ENCODE measurements at regions not wholly inside any gene's neighbourhood (a gene's known extent, or its start where the extent isn't known, plus 50 kb on each side); places are given as distances from the start of the nearest gene placed in this dataset.
"Not testable (repeated sequence)": the region's sequence is repeated elsewhere in the genome, so short reads cannot be mapped to it uniquely, and the experiment has no call there.

GRCh38 chr1:78250201-78250600, 204.4 kb downstream of the GIPC2 start:
- no peaks in the 10 kb centered on the region for H3K9me3 ChIP-seq (ENCODE audit: control insufficient read depth, low read length)
- H3K27ac ChIP-seq (ENCODE audit: low read depth, low read length, severe bottlenecking) = no peak overlapping the region
- 43 to 78% methylated on average over 3 to 4 of the region's 4 CpGs for WGBS, 2 experiments (ENCODE audit: insufficient coverage in 2 of 2)
- no peaks in the 10 kb centered on the region for H3K4me1 ChIP-seq (ENCODE audit: control insufficient read depth, insufficient read depth, low read length, poor library complexity, severe bottlenecking)
- H3K36me3 ChIP-seq (ENCODE audit: control insufficient read depth, insufficient read depth, low read length) = no peaks in the 10 kb centered on the region
- H3K4me3 ChIP-seq (ENCODE audit: extremely low read depth, insufficient read depth, low read length, poor library complexity, severe bottlenecking) = no peak overlapping the region

GRCh38 chr1:78254517-78254916, 208.8 kb downstream of the GIPC2 start:
- H3K4me1 ChIP-seq (ENCODE audit: control insufficient read depth, insufficient read depth, low read length, poor library complexity, severe bottlenecking) = no peaks in the 10 kb centered on the region
- H3K9me3 ChIP-seq (ENCODE audit: control insufficient read depth, low read length) = no peaks in the 10 kb centered on the region
- WGBS, 2 experiments (ENCODE audit: insufficient coverage in 2 of 2) = 40 to 80% methylated on average over 1 of the region's 3 CpGs
- no peaks in the 10 kb centered on the region for H3K36me3 ChIP-seq (ENCODE audit: control insufficient read depth, insufficient read depth, low read length)
- H3K4me3 ChIP-seq (ENCODE audit: extremely low read depth, insufficient read depth, low read length, poor library complexity, severe bottlenecking) = no peak overlapping the region
- H3K27ac ChIP-seq (ENCODE audit: low read depth, low read length, severe bottlenecking) = no peak overlapping the region

- Histone ChIP-seq H3K4me3 (ENCODE audit: extremely low read depth, insufficient read depth, low read length, poor library complexity, severe bottlenecking) (no peak overlapping the region), H3K9me3 (ENCODE audit: control insufficient read depth, low read length) (no peaks in the 10 kb centered on the region), H3K4me1 (ENCODE audit: control insufficient read depth, insufficient read depth, low read length, poor library complexity, severe bottlenecking) (no peaks in the 10 kb centered on the region), H3K36me3 (ENCODE audit: control insufficient read depth, insufficient read depth, low read length) (no peaks in the 10 kb centered on the region), H3K27ac (ENCODE audit: low read depth, low read length, severe bottlenecking) (no peak overlapping the region)
- no CpG with 5 or more reads among the region's 2 CpGs for WGBS, 2 experiments (ENCODE audit: insufficient coverage in 2 of 2)
Measured at GRCh38 chr1:78255383-78255782, 209.6 kb downstream of the GIPC2 start.

DNA sequence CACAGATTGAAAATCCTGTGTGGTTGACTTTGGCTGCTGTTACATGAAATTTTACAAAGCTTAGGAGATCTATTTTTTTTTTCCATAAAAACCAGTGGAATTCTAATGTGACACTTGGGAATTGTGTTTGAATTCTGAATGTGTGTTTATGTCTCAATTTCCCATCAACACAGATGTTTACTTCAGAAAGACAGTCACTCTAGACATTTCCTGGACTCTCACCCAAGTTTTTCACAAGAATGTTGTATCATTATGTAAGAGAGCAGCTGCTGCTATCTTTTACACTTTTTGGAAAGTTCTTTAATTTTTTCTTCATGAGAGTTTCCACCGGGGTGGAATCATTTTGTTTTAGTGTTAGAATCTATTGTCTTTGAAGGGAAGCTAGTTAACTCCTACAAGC, 210.1 kb downstream of the GIPC2 start:
- Histone ChIP-seq H3K36me3 (ENCODE audit: control insufficient read depth, insufficient read depth, low read length) (no peaks in the 10 kb centered on the region), H3K4me1 (ENCODE audit: control insufficient read depth, insufficient read depth, low read length, poor library complexity, severe bottlenecking) (no peaks in the 10 kb centered on the region), H3K27ac (ENCODE audit: low read depth, low read length, severe bottlenecking) (no peak overlapping the region), H3K9me3 (ENCODE audit: control insufficient read depth, low read length) (no peaks in the 10 kb centered on the region), H3K4me3 (ENCODE audit: extremely low read depth, insufficient read depth, low read length, poor library complexity, severe bottlenecking) (no peak overlapping the region)
- WGBS, 2 experiments (ENCODE audit: insufficient coverage in 2 of 2) = 88 to 100% methylated on average over 1 of the region's 1 CpG

GRCh38 chr1:78263459-78263858, 217.7 kb downstream of the GIPC2 start:
- no peak overlapping the region for H3K4me3 ChIP-seq (ENCODE audit: extremely low read depth, insufficient read depth, low read length, poor library complexity, severe bottlenecking)
- no peaks in the 10 kb centered on the region for H3K4me1 ChIP-seq (ENCODE audit: control insufficient read depth, insufficient read depth, low read length, poor library complexity, severe bottlenecking)
- H3K36me3 ChIP-seq (ENCODE audit: control insufficient read depth, insufficient read depth, low read length) = no peaks in the 10 kb centered on the region
- H3K9me3 ChIP-seq (ENCODE audit: control insufficient read depth, low read length) = no peaks in the 10 kb centered on the region
- WGBS, 2 experiments (ENCODE audit: insufficient coverage in 2 of 2) = 47 to 50% methylated on average over 1 to 2 of the region's 2 CpGs
- no peak overlapping the region for H3K27ac ChIP-seq (ENCODE audit: low read depth, low read length, severe bottlenecking)

DNA sequence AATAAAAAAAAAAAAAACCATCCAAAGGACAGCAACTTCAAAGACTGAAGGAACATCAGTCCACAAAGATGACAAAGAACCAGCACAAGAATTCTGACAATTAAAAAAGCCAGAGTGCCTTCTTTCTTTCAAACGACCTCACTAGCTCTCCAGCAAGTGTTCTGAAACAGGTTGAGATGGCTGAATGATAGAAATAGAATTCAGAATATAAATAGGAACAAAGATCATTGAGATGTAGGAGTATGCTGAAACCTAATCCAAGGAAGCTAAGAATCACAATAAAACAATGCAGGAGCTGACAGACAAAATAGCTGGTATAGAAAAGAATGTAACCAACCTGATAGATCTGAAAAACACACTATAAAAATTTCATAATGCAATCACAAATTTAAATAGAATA, 218.2 kb downstream of the GIPC2 start:
- H3K36me3 ChIP-seq (ENCODE audit: control insufficient read depth, insufficient read depth, low read length) = no peaks in the 10 kb centered on the region
- H3K4me3 ChIP-seq (ENCODE audit: extremely low read depth, insufficient read depth, low read length, poor library complexity, severe bottlenecking) = no peak overlapping the region
- no peaks in the 10 kb centered on the region for H3K4me1 ChIP-seq (ENCODE audit: control insufficient read depth, insufficient read depth, low read length, poor library complexity, severe bottlenecking)
- no peaks in the 10 kb centered on the region for H3K9me3 ChIP-seq (ENCODE audit: control insufficient read depth, low read length)
- no peak overlapping the region for H3K27ac ChIP-seq (ENCODE audit: low read depth, low read length, severe bottlenecking)
- WGBS, 2 experiments (ENCODE audit: insufficient coverage in 2 of 2) = no CpG with 5 or more reads among the region's 1 CpG

GRCh38 chr1:78267513-78268218, 221.9 kb downstream of the GIPC2 start:
- H3K4me1 ChIP-seq (ENCODE audit: control insufficient read depth, insufficient read depth, low read length, poor library complexity, severe bottlenecking) = no peaks in the 10 kb centered on the region
- no peaks in the 10 kb centered on the region for H3K36me3 ChIP-seq (ENCODE audit: control insufficient read depth, insufficient read depth, low read length)
- no peaks in the 10 kb centered on the region for H3K9me3 ChIP-seq (ENCODE audit: control insufficient read depth, low read length)
- H3K4me3 ChIP-seq (ENCODE audit: extremely low read depth, insufficient read depth, low read length, poor library complexity, severe bottlenecking) = no peak overlapping the region
- 73% methylated on average over 2 of the region's 3 CpGs; no CpG with 5 or more reads in 1 of the 2 experiments for WGBS, 2 experiments (ENCODE audit: insufficient coverage in 2 of 2)
- no peak overlapping the region for H3K27ac ChIP-seq (ENCODE audit: low read depth, low read length, severe bottlenecking)

DNA sequence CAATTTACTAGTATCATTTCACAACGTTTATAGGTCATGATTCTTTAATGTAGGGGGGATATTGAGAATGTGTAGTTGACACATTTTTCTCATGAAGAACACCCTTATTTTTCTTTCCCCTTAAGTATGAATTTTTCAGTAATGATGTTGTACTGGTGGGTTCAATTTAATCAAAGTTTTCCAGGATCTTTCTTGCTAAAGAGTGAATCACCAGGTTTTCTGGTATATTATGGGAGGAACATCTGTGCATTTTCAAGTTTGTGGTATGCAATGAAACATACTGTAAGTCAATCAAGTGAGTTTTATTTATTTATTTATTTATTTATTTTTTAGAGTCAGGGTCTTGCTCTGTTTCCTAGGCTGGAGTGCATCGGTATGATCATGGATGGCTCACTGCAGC, 221.2 kb upstream of the PTGFR start:
- WGBS, 2 experiments (ENCODE audit: insufficient coverage in 2 of 2) = no CpG with 5 or more reads among the region's 2 CpGs
- H3K27ac ChIP-seq (ENCODE audit: low read depth, low read length, severe bottlenecking) = no peak overlapping the region
- no peaks in the 10 kb centered on the region for H3K36me3 ChIP-seq (ENCODE audit: control insufficient read depth, insufficient read depth, low read length)
- no peaks in the 10 kb centered on the region for H3K9me3 ChIP-seq (ENCODE audit: control insufficient read depth, low read length)
- H3K4me1 ChIP-seq (ENCODE audit: control insufficient read depth, insufficient read depth, low read length, poor library complexity, severe bottlenecking) = no peaks in the 10 kb centered on the region
- no peak overlapping the region for H3K4me3 ChIP-seq (ENCODE audit: extremely low read depth, insufficient read depth, low read length, poor library complexity, severe bottlenecking)

DNA sequence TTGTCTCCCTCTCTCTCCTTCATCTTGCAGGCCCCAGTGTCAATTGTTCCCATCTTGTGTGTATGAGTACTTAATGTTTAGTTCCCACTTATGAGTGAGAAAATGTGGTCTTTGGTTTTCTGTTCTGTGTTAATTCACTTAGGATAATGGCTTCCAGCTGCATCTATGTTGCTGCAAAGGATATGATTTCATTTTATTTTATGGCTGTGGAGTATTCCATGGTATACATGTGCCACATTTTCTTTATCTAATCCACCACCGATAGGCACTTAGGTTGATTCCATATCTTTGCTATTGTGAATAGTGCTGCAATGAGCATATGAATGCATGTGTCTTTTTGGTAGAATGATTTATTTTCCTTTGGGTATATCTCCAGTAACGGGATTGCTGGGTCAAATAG, 219.4 kb upstream of the PTGFR start:
- no CpG with 5 or more reads among the region's 2 CpGs for WGBS, 2 experiments (ENCODE audit: insufficient coverage in 2 of 2)
- not testable (repeated sequence) for H3K4me1 ChIP-seq (ENCODE audit: control insufficient read depth, insufficient read depth, low read length, poor library complexity, severe bottlenecking); H3K27ac ChIP-seq (ENCODE audit: low read depth, low read length, severe bottlenecking); H3K9me3 ChIP-seq (ENCODE audit: control insufficient read depth, low read length); H3K4me3 ChIP-seq (ENCODE audit: extremely low read depth, insufficient read depth, low read length, poor library complexity, severe bottlenecking); H3K36me3 ChIP-seq (ENCODE audit: control insufficient read depth, insufficient read depth, low read length)

DNA sequence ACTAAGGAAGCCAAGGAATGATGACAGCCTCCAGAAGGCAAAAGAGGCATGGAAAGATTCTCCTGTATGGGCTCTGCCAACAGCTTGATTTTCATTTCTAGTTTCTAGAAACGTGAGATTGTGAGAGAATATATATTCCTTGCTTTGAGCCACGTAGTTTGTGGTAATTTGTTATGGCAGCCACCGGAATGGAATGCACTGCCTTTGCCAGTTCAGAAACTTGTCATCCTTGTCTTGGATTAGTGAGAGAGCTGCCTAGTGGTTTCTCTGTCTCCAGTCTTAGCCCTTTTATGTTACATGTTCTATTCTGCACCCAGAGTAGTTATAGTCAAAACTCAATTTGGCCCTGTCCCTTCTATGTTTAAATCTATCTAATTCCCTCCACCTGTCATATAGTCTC, 216.0 kb upstream of the PTGFR start:
- Histone ChIP-seq H3K4me3 (ENCODE audit: extremely low read depth, insufficient read depth, low read length, poor library complexity, severe bottlenecking) (no peak overlapping the region), H3K27ac (ENCODE audit: low read depth, low read length, severe bottlenecking) (no peak overlapping the region)
- 77 to 81% methylated on average over 2 to 3 of the region's 3 CpGs for WGBS, 2 experiments (ENCODE audit: insufficient coverage in 2 of 2)

DNA sequence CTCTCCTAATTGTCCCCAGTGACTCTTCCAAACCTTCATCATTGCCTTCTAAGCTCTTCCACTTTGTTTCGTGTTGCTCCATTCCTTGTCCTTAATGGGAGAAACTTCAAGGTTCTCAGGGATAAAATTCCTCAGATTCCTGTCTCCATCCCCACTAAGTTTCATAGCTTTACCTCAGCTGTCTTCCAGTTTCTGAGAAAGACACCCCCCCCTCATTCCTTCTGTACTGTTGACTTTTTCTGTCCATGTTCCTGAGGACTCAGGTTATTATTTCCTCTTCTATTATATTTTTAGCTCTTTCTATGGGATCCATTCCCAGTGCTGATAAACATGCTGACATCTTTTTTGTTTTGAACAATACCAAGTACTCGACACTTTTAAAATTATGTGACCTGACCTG, 215.3 kb upstream of the PTGFR start:
- H3K4me1 ChIP-seq (ENCODE audit: control insufficient read depth, insufficient read depth, low read length, poor library complexity, severe bottlenecking) = no peaks in the 10 kb centered on the region
- WGBS, 2 experiments (ENCODE audit: insufficient coverage in 2 of 2) = 38 to 64% methylated on average over 1 of the region's 2 CpGs
- no peak overlapping the region for H3K27ac ChIP-seq (ENCODE audit: low read depth, low read length, severe bottlenecking)
- H3K36me3 ChIP-seq (ENCODE audit: control insufficient read depth, insufficient read depth, low read length) = no peaks in the 10 kb centered on the region
- H3K9me3 ChIP-seq (ENCODE audit: control insufficient read depth, low read length) = no peaks in the 10 kb centered on the region
- H3K4me3 ChIP-seq (ENCODE audit: extremely low read depth, insufficient read depth, low read length, poor library complexity, severe bottlenecking) = no peak overlapping the region

More for the DNA sequence above, 216.0 kb upstream of the PTGFR start:
- Histone ChIP-seq H3K9me3 (ENCODE audit: control insufficient read depth, low read length) (no peaks in the 10 kb centered on the region), H3K36me3 (ENCODE audit: control insufficient read depth, insufficient read depth, low read length) (no peaks in the 10 kb centered on the region), H3K4me1 (ENCODE audit: control insufficient read depth, insufficient read depth, low read length, poor library complexity, severe bottlenecking) (no peaks in the 10 kb centered on the region)

Data from mesodermal cell (in vitro differentiated cells).